DND-41 (cell line): ENCODE measurements at regions not wholly inside any gene's neighbourhood (a gene's known extent, or its start where the extent isn't known, plus 50 kb on each side); places are given as distances from the start of the nearest gene placed in this dataset.
"Not testable (repeated sequence)": the region's sequence is repeated elsewhere in the genome, so short reads cannot be mapped to it uniquely, and the experiment has no call there.

Experiments used
- ATAC-seq: fragments of 200-7000 bp; cut with Tn5 transposase; 3 replicates; pipeline ENCODE4 v1.9.1; 2021; ENCODE audit warnings: low read depth; ENCODE audit not compliant: insufficient read depth
- DNase-seq: peaks from one replicate; pipeline ENCODE4 v3.0.0-alpha.2; 2020
- H2AFZ ChIP-seq: 2 replicates; pipeline ENCODE4 v1.6.0; 2012; ENCODE audit warnings: low read depth, low read length
- H3K27ac ChIP-seq: 2 replicates; pipeline ENCODE4 v1.5.1; 2012; ENCODE audit warnings: low read length, inconsistent platforms
- H3K27me3 ChIP-seq: fragments of 200-600 bp; sonication (generic); 2 replicates; pipeline ENCODE4 v1.6.0; 2012; ENCODE audit warnings: low read length, mild to moderate bottlenecking, inconsistent platforms; ENCODE audit not compliant: insufficient read depth, poor library complexity
- H3K36me3 ChIP-seq: 2 replicates; pipeline ENCODE4 v1.5.1; 2012; ENCODE audit warnings: low read length, inconsistent platforms; ENCODE audit not compliant: insufficient read depth
- H3K4me1 ChIP-seq: 2 replicates; pipeline ENCODE4 v1.5.1; 2012; ENCODE audit warnings: mild to moderate bottlenecking, low read length; ENCODE audit not compliant: insufficient read depth
- H3K4me2 ChIP-seq: 2 replicates; pipeline ENCODE4 v1.6.0; 2012; ENCODE audit warnings: mild to moderate bottlenecking, moderate library complexity, low read length, inconsistent platforms; ENCODE audit not compliant: insufficient read depth
- H3K4me3 ChIP-seq, 2 experiments: fragments of 200-600 bp in 1 of 2; shearing (Covaris generic) in 1 of 2; 2 replicates each; pipeline ENCODE4 v1.5.1; 2012 to 2016; ENCODE audit warnings: inconsistent platforms in 2 of 2, low read length in 2 of 2, mild to moderate bottlenecking in 2 of 2, low read depth in 1 of 2, moderate library complexity in 1 of 2
- H3K79me2 ChIP-seq: 2 replicates; pipeline ENCODE4 v1.6.0; 2012; ENCODE audit warnings: low read length, inconsistent platforms; ENCODE audit not compliant: insufficient read depth
- H3K9ac ChIP-seq: 2 replicates; pipeline ENCODE4 v1.6.0; 2012; ENCODE audit warnings: low read depth, mild to moderate bottlenecking, inconsistent platforms, low read length, moderate library complexity
- H3K9me3 ChIP-seq: 2 replicates; pipeline ENCODE4 v1.5.1; 2012; ENCODE audit warnings: low read length, moderate library complexity, mild to moderate bottlenecking, inconsistent platforms; ENCODE audit not compliant: insufficient read depth, severe bottlenecking
- H4K20me1 ChIP-seq: 2 replicates; pipeline ENCODE4 v1.6.0; 2012; ENCODE audit warnings: low read length; ENCODE audit not compliant: insufficient read depth
- CTCF ChIP-seq: IDR thresholded peaks from 2 replicates; pipeline ENCODE4 v1.5.1; 2012; ENCODE audit warnings: borderline replicate concordance, low read length, moderate library complexity, mild to moderate bottlenecking; ENCODE audit not compliant: poor library complexity, severe bottlenecking; ENCODE audit errors: extremely low read depth

- Histone ChIP-seq H4K20me1 (peaks cover 20% of the 10 kb centered on the region), H3K36me3 (peaks cover 21% of the 10 kb centered on the region), H3K4me1 (peaks cover 16% of the 10 kb centered on the region), H3K79me2 (peaks cover 49% of the 10 kb centered on the region), H3K4me2 (peak overlapping the region; percentile 50; the same call in 1 of the 2 replicates)
- not testable (repeated sequence) for H3K27me3 ChIP-seq, H2AFZ ChIP-seq, ATAC-seq, H3K9ac ChIP-seq, H3K4me3 ChIP-seq, H3K9me3 ChIP-seq, DNase-seq, H3K27ac ChIP-seq
Observed at GRCh38 chr22:22296047-22296446, 51.5 kb downstream of the VPREB1 start.

DNA sequence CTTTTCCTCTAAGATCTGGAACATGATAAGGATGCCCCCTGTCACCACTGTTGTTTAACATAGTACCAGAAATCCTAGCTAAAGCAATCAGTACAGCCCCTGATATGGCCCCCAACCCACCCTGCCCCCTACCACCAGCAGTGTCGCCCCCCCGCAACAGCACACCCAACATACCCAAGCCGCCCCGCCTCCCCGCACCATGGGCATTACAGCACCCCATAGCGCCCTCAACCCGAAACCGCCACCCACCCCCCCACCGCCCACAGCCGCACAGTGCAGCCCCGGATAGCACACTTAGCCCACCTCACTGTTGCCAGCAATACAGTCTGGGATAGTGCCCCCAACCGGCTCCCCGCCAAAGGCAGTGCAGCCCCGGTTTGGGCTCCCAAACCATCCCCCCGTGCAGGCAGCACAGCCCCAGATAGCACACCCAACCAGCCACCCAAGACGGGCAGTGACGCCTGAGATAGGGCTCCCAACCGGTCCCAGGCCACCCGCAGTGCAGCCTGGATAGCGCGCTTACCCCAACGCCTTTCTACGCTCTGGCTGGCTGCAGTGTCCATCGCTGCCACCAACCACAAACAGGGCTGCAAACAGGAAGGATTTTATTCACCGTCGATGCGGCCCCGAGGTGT, 52.7 kb downstream of the VPREB1 start:
- ATAC-seq = peak; percentile 6; the same call in 1 of the 3 replicates
- not testable (repeated sequence) for H3K27me3 ChIP-seq, H3K9me3 ChIP-seq
- Histone ChIP-seq H3K27ac (peak overlapping the region; percentile 68), H3K4me1 (peaks cover 16% of the 10 kb centered on the region), H4K20me1 (peaks cover 19% of the 10 kb centered on the region), H2AFZ (peak overlapping the region; percentile 79), H3K4me2 (peak overlapping the region; percentile 73), H3K4me3 (peak overlapping the region; percentile 73 to 93; a peak in 3 of 4 replicates), H3K9ac (peak overlapping the region; percentile 71), H3K79me2 (peaks cover 57% of the 10 kb centered on the region), H3K36me3 (peaks cover 20% of the 10 kb centered on the region)
- DNase-seq = peak; percentile 46

- not testable (repeated sequence) for H3K27me3 ChIP-seq, H3K9me3 ChIP-seq
- peaks cover 16% of the 10 kb centered on the region; the same call in 1 of the 2 replicates for H4K20me1 ChIP-seq
- peak overlapping the region; percentile 72 for H3K27ac ChIP-seq
- H3K4me1 ChIP-seq = peaks cover 16% of the 10 kb centered on the region
- peak overlapping the region; percentile 73 for H3K4me2 ChIP-seq
- peak; percentile 54 for TF ChIP-seq CTCF
- H3K4me3 ChIP-seq = peak overlapping the region; percentile 73 to 93; a peak in 3 of 4 replicates
- ATAC-seq (peak; percentile 99), DNase-seq (peak; percentile 77)
- peak overlapping the region; percentile 71 for H3K9ac ChIP-seq
- peaks cover 59% of the 10 kb centered on the region for H3K79me2 ChIP-seq
- peak overlapping the region; percentile 81 for H2AFZ ChIP-seq
- H3K36me3 ChIP-seq = peaks cover 13% of the 10 kb centered on the region
Observed at GRCh38 chr22:22297794-22298653, 53.4 kb downstream of the VPREB1 start.

DNA sequence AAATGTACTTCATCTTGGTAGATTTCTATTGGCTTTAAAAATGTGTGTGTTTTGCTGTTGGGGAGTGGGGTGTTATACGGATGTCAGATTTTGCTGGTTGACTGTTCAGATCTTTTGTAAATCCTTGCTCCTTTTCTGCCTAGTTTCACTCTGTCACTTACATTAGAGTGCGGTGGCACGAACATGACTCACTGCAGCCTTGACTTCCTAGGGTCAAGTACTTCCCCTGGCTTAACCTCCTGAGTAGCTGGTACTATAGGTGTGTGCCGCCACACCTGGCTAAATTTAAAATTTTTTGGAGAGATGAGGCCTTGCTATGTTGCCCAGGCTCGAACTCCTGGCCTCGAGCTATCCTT, 54.0 kb downstream of the VPREB1 start:
- Histone ChIP-seq H3K79me2 (peaks cover 59% of the 10 kb centered on the region), H3K4me2 (peak overlapping the region; percentile 66), H3K27ac (peak overlapping the region; percentile 72; the same call in 1 of the 2 replicates), H4K20me1 (peaks cover 15% of the 10 kb centered on the region; the same call in 1 of the 2 replicates), H3K4me1 (peaks cover 16% of the 10 kb centered on the region), H3K4me3 (peak overlapping the region; percentile 53 to 93; a peak in 3 of 4 replicates), H3K9ac (peak overlapping the region; percentile 71)
- H2AFZ ChIP-seq, H3K27me3 ChIP-seq, DNase-seq, H3K36me3 ChIP-seq, ATAC-seq, H3K9me3 ChIP-seq: not testable (repeated sequence)

- H3K79me2 ChIP-seq = peaks cover 54% of the 10 kb centered on the region
- H3K9ac ChIP-seq, H2AFZ ChIP-seq, H3K27me3 ChIP-seq, H3K27ac ChIP-seq, H3K4me2 ChIP-seq, ATAC-seq, DNase-seq, H3K9me3 ChIP-seq, H3K4me3 ChIP-seq: not testable (repeated sequence)
- H3K36me3 ChIP-seq = peaks cover 12% of the 10 kb centered on the region
- peaks cover 16% of the 10 kb centered on the region for H3K4me1 ChIP-seq
- peaks cover 10% of the 10 kb centered on the region; the same call in 1 of the 2 replicates for H4K20me1 ChIP-seq
Observed at GRCh38 chr22:22300511-22300910, 55.9 kb downstream of the VPREB1 start.

- H3K9ac ChIP-seq, H3K9me3 ChIP-seq, H3K27me3 ChIP-seq, H3K4me3 ChIP-seq, H2AFZ ChIP-seq, ATAC-seq, H3K27ac ChIP-seq, H3K4me2 ChIP-seq, H4K20me1 ChIP-seq, DNase-seq: not testable (repeated sequence)
- Histone ChIP-seq H3K4me1 (peaks cover 12% of the 10 kb centered on the region), H3K36me3 (peaks cover 12% of the 10 kb centered on the region), H3K79me2 (peaks cover 49% of the 10 kb centered on the region)
Observed at GRCh38 chr22:22300946-22301345, 56.4 kb downstream of the VPREB1 start.
